ENCODE measurements at regions not wholly inside any gene's neighbourhood (a gene's known extent, or its start where the extent isn't known, plus 50 kb on each side); places are given as distances from the start of the nearest gene placed in this dataset.

GRCh38 chr7:41116337-41116736 lies 586.6 kb downstream of the INHBA start:
- Histone ChIP-seq H3K9me3 (ENCODE audit: control extremely low read depth in 1 of 3, control insufficient read depth in 2 of 3, insufficient read depth in 1 of 3, low read length in 2 of 3) (no peaks in the 10 kb centered on the region), H2AFZ (ENCODE audit: insufficient read depth, low read depth, low read length, poor library complexity, severe bottlenecking) (no peak overlapping the region), H3K79me2 (ENCODE audit: control insufficient read depth, insufficient read depth, low read length) (no peaks in the 10 kb centered on the region), H3K4me2 (replicated peaks; ENCODE audit: low read depth, low read length, poor library complexity, severe bottlenecking) (no peak overlapping the region), H3K9ac (ENCODE audit: low read length) (no peak overlapping the region), H3K4me1 (ENCODE audit: control insufficient read depth in 2 of 2, insufficient read depth in 2 of 2, low read length in 2 of 2) (no peaks in the 10 kb centered on the region), H3K27me3 (replicated peaks in 1 of 4; ENCODE audit: control extremely low read depth in 1 of 4, control insufficient read depth in 3 of 4, insufficient read depth in 4 of 4, low read length in 3 of 4) (no peaks in the 10 kb centered on the region), H3K36me3 (replicated peaks in 1 of 2; ENCODE audit: control extremely low read depth in 1 of 2, control insufficient read depth in 1 of 2, extremely low read depth in 1 of 2, insufficient read depth in 2 of 2, low read length in 1 of 2) (no peaks in the 10 kb centered on the region), H4K20me1 (ENCODE audit: control insufficient read depth, insufficient read depth, low read length, poor library complexity, severe bottlenecking) (no peaks in the 10 kb centered on the region), H3K4me3 (ENCODE audit: control extremely low read depth in 1 of 5, extremely low read depth in 1 of 5, insufficient read depth in 1 of 5, low read depth in 2 of 5, low read length in 4 of 5) (no peak overlapping the region), H3K27ac (ENCODE audit: low read length in 2 of 2) (no peak overlapping the region)
- H3K27me3 Mint-ChIP-seq: no peaks in the 10 kb centered on the region
- ChIA-PET POLR2A (no interaction called here), CTCF (interaction anchor here (1.0 kb wide), 1 partner anchor 11 kb away, joined by 3 read pairs; no protein-coding TSS in a partner anchor)
- TF ChIP-seq EZH2 (IDR thresholded peaks at IDR 0.05; ENCODE audit: borderline replicate concordance, insufficient read depth, low read depth, low read length, poor library complexity, severe bottlenecking) (no peak), CTCF (IDR thresholded peaks at IDR 0.05) (no peak)
- 75% methylated on average over 2 of the region's 3 CpGs for WGBS (ENCODE audit: insufficient coverage)
- no peak overlapping the region for H3K27ac Mint-ChIP-seq
- ATAC-seq (ENCODE audit: low read depth) (no peak), DNase-seq (no peak)
- intact Hi-C loops (cut with micrococcal nuclease): no loop called here
- H3K4me1 Mint-ChIP-seq: no peaks in the 10 kb centered on the region
- H3K9me3 Mint-ChIP-seq (ENCODE audit: insufficient read depth): peaks cover 7% of the 10 kb centered on the region
- H3K4me3 Mint-ChIP-seq: no peak overlapping the region

- Mint-ChIP-seq H3K4me1 (no peaks in the 10 kb centered on the region), H3K4me3 (no peak overlapping the region), H3K27me3 (no peaks in the 10 kb centered on the region), H3K9me3 (ENCODE audit: insufficient read depth) (peaks cover 4% of the 10 kb centered on the region), H3K27ac (no peak overlapping the region)
- TF ChIP-seq EZH2 (IDR thresholded peaks at IDR 0.05; ENCODE audit: borderline replicate concordance, insufficient read depth, low read depth, low read length, poor library complexity, severe bottlenecking) (no peak), CTCF (IDR thresholded peaks at IDR 0.05) (no peak)
- CTCF ChIA-PET: no interaction called here
- WGBS (ENCODE audit: insufficient coverage): no CpG with 5 or more reads among the region's 2 CpGs
- no peak for DNase-seq
- no peak overlapping the region for H3K27ac ChIP-seq (ENCODE audit: low read length in 2 of 2)
- no peak overlapping the region for H3K9ac ChIP-seq (ENCODE audit: low read length)
- POLR2A ChIA-PET: no interaction called here
- H3K4me3 ChIP-seq (ENCODE audit: control extremely low read depth in 1 of 5, extremely low read depth in 1 of 5, insufficient read depth in 1 of 5, low read depth in 2 of 5, low read length in 4 of 5): no peak overlapping the region
- H4K20me1 ChIP-seq (ENCODE audit: control insufficient read depth, insufficient read depth, low read length, poor library complexity, severe bottlenecking): no peaks in the 10 kb centered on the region
- H3K4me2 ChIP-seq (replicated peaks; ENCODE audit: low read depth, low read length, poor library complexity, severe bottlenecking): no peak overlapping the region
- H2AFZ ChIP-seq (ENCODE audit: insufficient read depth, low read depth, low read length, poor library complexity, severe bottlenecking): no peak overlapping the region
- no peaks in the 10 kb centered on the region for H3K79me2 ChIP-seq (ENCODE audit: control insufficient read depth, insufficient read depth, low read length)
- no peaks in the 10 kb centered on the region for H3K9me3 ChIP-seq (ENCODE audit: control extremely low read depth in 1 of 3, control insufficient read depth in 2 of 3, insufficient read depth in 1 of 3, low read length in 2 of 3)
- no peaks in the 10 kb centered on the region for H3K4me1 ChIP-seq (ENCODE audit: control insufficient read depth in 2 of 2, insufficient read depth in 2 of 2, low read length in 2 of 2)
- no peak for ATAC-seq (ENCODE audit: low read depth)
- no peaks in the 10 kb centered on the region for H3K36me3 ChIP-seq (replicated peaks in 1 of 2; ENCODE audit: control extremely low read depth in 1 of 2, control insufficient read depth in 1 of 2, extremely low read depth in 1 of 2, insufficient read depth in 2 of 2, low read length in 1 of 2)
- no peaks in the 10 kb centered on the region for H3K27me3 ChIP-seq (replicated peaks in 1 of 4; ENCODE audit: control extremely low read depth in 1 of 4, control insufficient read depth in 3 of 4, insufficient read depth in 4 of 4, low read length in 3 of 4)
- intact Hi-C loops (cut with micrococcal nuclease): no loop called here
Observed at GRCh38 chr7:41114691-41115090, 588.2 kb downstream of the INHBA start.
